ENCODE measurements at regions not wholly inside any gene's neighbourhood (a gene's known extent, or its start where the extent isn't known, plus 50 kb on each side); places are given as distances from the start of the nearest gene placed in this dataset.

GRCh38 chr11:81002374-81002773, 1561.5 kb upstream of the TENM4 start:
- Mint-ChIP-seq H3K9me3 (ENCODE audit: unreplicated experiment) (no peaks in the 10 kb centered on the region), H3K4me1 (ENCODE audit: unreplicated experiment) (no peaks in the 10 kb centered on the region), H3K4me3 (ENCODE audit: unreplicated experiment) (no peak overlapping the region), H3K36me3 (ENCODE audit: low read depth, unreplicated experiment) (no peaks in the 10 kb centered on the region), H3K27ac (ENCODE audit: unreplicated experiment) (no peak overlapping the region), H3K27me3 (ENCODE audit: unreplicated experiment) (no peaks in the 10 kb centered on the region)
- no peak for DNase-seq (ENCODE audit: low spot score)
- TF ChIP-seq CTCF (IDR thresholded peaks at IDR 0.05; ENCODE audit: unreplicated experiment), result no peak

GRCh38 chr11:81000735-81001134, 1559.9 kb upstream of the TENM4 start:
- Mint-ChIP-seq H3K4me3 (ENCODE audit: unreplicated experiment) (no peak overlapping the region), H3K36me3 (ENCODE audit: low read depth, unreplicated experiment) (no peaks in the 10 kb centered on the region), H3K27me3 (ENCODE audit: unreplicated experiment) (no peaks in the 10 kb centered on the region), H3K27ac (ENCODE audit: unreplicated experiment) (no peak overlapping the region), H3K9me3 (ENCODE audit: unreplicated experiment) (no peaks in the 10 kb centered on the region), H3K4me1 (ENCODE audit: unreplicated experiment) (no peaks in the 10 kb centered on the region)
- DNase-seq (ENCODE audit: low spot score), result no peak
- no peak for TF ChIP-seq CTCF (IDR thresholded peaks at IDR 0.05; ENCODE audit: unreplicated experiment)

- no peaks in the 10 kb centered on the region for H3K4me1 Mint-ChIP-seq (ENCODE audit: unreplicated experiment)
- no peaks in the 10 kb centered on the region for H3K27me3 Mint-ChIP-seq (ENCODE audit: unreplicated experiment)
- TF ChIP-seq CTCF (IDR thresholded peaks at IDR 0.05; ENCODE audit: unreplicated experiment), result no peak
- no peak overlapping the region for H3K4me3 Mint-ChIP-seq (ENCODE audit: unreplicated experiment)
- H3K9me3 Mint-ChIP-seq (ENCODE audit: unreplicated experiment), result no peaks in the 10 kb centered on the region
- DNase-seq (ENCODE audit: low spot score), result no peak
- H3K36me3 Mint-ChIP-seq (ENCODE audit: low read depth, unreplicated experiment), result no peaks in the 10 kb centered on the region
- H3K27ac Mint-ChIP-seq (ENCODE audit: unreplicated experiment), result no peak overlapping the region
Observed at GRCh38 chr11:81000334-81000733, 1559.5 kb upstream of the TENM4 start.

GRCh38 chr11:80995523-80995922, 1554.7 kb upstream of the TENM4 start:
- H3K27ac Mint-ChIP-seq (ENCODE audit: unreplicated experiment), result no peak overlapping the region
- no peak overlapping the region for H3K4me3 Mint-ChIP-seq (ENCODE audit: unreplicated experiment)
- no peak for DNase-seq (ENCODE audit: low spot score)
- TF ChIP-seq CTCF (IDR thresholded peaks at IDR 0.05; ENCODE audit: unreplicated experiment), result no peak
- H3K9me3 Mint-ChIP-seq (ENCODE audit: unreplicated experiment), result no peaks in the 10 kb centered on the region
- no peaks in the 10 kb centered on the region for H3K27me3 Mint-ChIP-seq (ENCODE audit: unreplicated experiment)
- no peaks in the 10 kb centered on the region for H3K4me1 Mint-ChIP-seq (ENCODE audit: unreplicated experiment)
- no peaks in the 10 kb centered on the region for H3K36me3 Mint-ChIP-seq (ENCODE audit: low read depth, unreplicated experiment)

- no peaks in the 10 kb centered on the region for H3K9me3 Mint-ChIP-seq (ENCODE audit: unreplicated experiment)
- TF ChIP-seq CTCF (IDR thresholded peaks at IDR 0.05; ENCODE audit: unreplicated experiment), result no peak
- no peaks in the 10 kb centered on the region for H3K27me3 Mint-ChIP-seq (ENCODE audit: unreplicated experiment)
- no peak overlapping the region for H3K27ac Mint-ChIP-seq (ENCODE audit: unreplicated experiment)
- no peaks in the 10 kb centered on the region for H3K36me3 Mint-ChIP-seq (ENCODE audit: low read depth, unreplicated experiment)
- no peaks in the 10 kb centered on the region for H3K4me1 Mint-ChIP-seq (ENCODE audit: unreplicated experiment)
- DNase-seq (ENCODE audit: low spot score), result no peak
- no peak overlapping the region for H3K4me3 Mint-ChIP-seq (ENCODE audit: unreplicated experiment)
Observed at GRCh38 chr11:80993536-80993935, 1552.7 kb upstream of the TENM4 start.
